ENCODE measurements at regions not wholly inside any gene's neighbourhood (a gene's known extent, or its start where the extent isn't known, plus 50 kb on each side); places are given as distances from the start of the nearest gene placed in this dataset.

DNA sequence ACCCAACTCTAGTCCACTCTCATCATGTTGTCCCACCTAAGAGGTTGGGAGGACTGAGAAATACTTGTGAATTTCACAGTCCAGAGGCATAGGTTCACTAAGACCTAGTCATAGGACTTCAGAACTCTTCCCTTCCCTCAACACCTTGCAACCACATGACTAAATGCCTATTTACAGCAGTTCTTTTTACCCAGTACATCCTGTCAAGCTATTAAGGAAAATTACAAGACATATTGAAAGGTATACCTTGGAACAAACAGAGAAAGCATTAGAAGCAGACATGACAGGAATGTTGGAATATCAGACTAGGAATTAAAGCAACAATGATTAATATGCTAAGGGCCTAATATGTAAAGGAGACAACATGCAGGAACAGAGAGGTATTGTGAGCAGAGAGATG, 563.8 kb upstream of the LRRC4C start:
- H3K4me1 ChIP-seq: no peaks in the 10 kb centered on the region
- in situ Hi-C loops (cut with MboI; ENCODE audit: low sequenced_read_pairs): no loop called here
- H3K27me3 ChIP-seq (ENCODE audit: low read depth): no peaks in the 10 kb centered on the region
- H3K36me3 ChIP-seq (replicated peaks): no peaks in the 10 kb centered on the region
- DNase-seq (ENCODE audit: low spot score in 2 of 2): no peak
- no peak overlapping the region for H3K4me3 ChIP-seq
- no peaks in the 10 kb centered on the region; the same call in 1 of the 2 replicates for H3K9me3 ChIP-seq

DNA sequence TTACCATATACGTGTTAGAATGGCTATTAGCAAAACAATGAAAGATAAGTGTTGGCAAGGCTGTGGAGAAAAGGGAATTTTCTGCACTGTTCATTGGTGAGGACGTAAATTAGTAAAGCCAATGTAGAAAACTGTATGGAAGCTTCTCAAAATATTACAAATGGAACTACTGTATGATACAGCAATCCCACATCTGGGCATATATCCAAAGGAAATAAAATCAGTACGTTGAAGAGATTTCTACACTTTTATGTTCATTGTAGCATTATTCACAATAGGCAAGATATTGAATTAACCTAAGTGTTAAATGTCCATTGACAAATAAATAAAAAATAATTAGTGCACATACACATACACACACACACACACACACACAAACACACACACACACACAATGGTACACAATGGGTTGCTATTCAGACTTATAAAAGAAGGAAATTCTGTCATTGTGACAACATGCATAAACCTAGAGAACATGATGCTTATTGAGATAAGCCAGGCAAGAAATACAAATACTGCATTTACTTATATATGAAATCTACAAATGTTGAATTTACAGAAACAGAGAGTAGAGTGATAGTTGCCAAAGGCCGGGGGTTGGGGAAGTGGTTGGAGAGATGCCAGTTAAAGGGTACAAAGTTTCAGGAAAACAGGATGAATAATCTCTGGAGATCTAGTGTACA, 565.8 kb upstream of the LRRC4C start:
- Histone ChIP-seq H3K9me3 (no peaks in the 10 kb centered on the region; the same call in 1 of the 2 replicates), H3K27me3 (ENCODE audit: low read depth) (no peaks in the 10 kb centered on the region), H3K36me3 (replicated peaks) (no peaks in the 10 kb centered on the region), H3K4me1 (no peaks in the 10 kb centered on the region), H3K4me3 (no peak overlapping the region)
- in situ Hi-C loops (cut with MboI; ENCODE audit: low sequenced_read_pairs): no loop called here
- DNase-seq (ENCODE audit: low spot score in 2 of 2): no peak

DNA sequence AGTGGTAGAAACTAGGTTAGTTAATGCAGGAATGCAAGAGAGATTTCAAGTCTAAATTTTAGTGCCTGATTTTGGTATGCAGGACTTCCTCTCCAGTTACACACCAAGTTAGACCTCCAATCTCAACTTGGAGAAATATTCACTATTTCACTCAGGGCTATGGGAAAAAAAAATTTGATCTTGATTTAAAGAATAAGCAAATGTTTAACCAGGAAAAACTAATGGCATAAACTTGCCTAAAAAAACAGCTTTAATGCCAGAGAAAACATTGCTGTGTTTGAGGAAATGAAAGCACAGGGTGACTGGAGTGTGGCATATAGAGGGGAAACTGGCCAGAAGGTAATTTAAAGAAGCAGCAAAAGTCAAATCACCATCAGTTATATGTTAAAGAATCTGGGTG, 575.4 kb upstream of the LRRC4C start:
- in situ Hi-C loops (cut with MboI; ENCODE audit: low sequenced_read_pairs): no loop called here
- DNase-seq (ENCODE audit: low spot score in 2 of 2): no peak
- no peaks in the 10 kb centered on the region for H3K9me3 ChIP-seq
- no peak overlapping the region for H3K4me3 ChIP-seq
- no peaks in the 10 kb centered on the region for H3K4me1 ChIP-seq
- H3K27me3 ChIP-seq (ENCODE audit: low read depth): no peaks in the 10 kb centered on the region
- H3K36me3 ChIP-seq (replicated peaks): no peaks in the 10 kb centered on the region

DNA sequence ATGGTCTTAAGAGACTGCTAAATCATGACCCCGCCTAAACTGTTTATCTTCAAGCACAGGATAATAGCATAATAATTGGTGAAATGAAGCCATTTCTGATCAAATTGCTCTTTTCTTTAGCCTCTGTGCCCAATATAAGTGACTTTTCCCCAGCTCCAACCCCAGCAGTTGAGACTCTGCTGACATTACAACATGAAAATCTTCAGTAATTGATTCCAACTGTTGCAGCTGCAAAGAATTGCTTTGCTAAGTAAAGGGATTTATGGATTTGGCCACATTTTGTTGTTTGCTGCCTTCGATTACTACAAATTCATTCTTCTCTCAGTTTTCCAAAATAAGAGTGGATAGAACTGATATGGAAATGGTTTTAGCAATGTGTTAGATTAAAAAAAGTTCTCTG, 576.7 kb upstream of the LRRC4C start:
- Histone ChIP-seq H3K4me1 (no peaks in the 10 kb centered on the region), H3K27me3 (ENCODE audit: low read depth) (no peaks in the 10 kb centered on the region), H3K4me3 (no peak overlapping the region), H3K9me3 (no peaks in the 10 kb centered on the region), H3K36me3 (replicated peaks) (no peaks in the 10 kb centered on the region)
- DNase-seq (ENCODE audit: low spot score in 2 of 2): no peak
- in situ Hi-C loops (cut with MboI; ENCODE audit: low sequenced_read_pairs): no loop called here

DNA sequence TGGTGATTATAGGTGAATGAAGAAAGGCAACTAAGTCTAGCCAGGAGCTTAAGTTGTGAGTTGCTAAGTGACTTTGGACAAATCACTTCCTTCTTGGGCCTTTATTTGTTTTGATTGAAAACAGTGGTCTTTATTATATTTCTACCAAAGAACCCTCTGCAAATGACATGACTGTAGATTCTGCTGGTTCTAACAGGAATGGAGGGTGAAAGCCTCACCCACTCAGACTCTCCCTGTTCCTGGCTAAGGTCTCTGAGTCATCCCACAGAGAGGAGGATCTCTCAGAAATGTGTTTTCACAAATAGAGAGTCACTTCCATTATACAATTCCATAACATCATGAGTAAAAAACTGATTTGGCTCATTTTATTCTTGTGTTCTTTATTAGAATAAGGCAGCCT, 583.9 kb upstream of the LRRC4C start:
- Histone ChIP-seq H3K4me1 (no peaks in the 10 kb centered on the region), H3K27me3 (ENCODE audit: low read depth) (no peaks in the 10 kb centered on the region), H3K36me3 (replicated peaks) (no peaks in the 10 kb centered on the region), H3K9me3 (no peaks in the 10 kb centered on the region), H3K4me3 (no peak overlapping the region)
- in situ Hi-C loops (cut with MboI; ENCODE audit: low sequenced_read_pairs): no loop called here
- no peak for DNase-seq (ENCODE audit: low spot score in 2 of 2)

DNA sequence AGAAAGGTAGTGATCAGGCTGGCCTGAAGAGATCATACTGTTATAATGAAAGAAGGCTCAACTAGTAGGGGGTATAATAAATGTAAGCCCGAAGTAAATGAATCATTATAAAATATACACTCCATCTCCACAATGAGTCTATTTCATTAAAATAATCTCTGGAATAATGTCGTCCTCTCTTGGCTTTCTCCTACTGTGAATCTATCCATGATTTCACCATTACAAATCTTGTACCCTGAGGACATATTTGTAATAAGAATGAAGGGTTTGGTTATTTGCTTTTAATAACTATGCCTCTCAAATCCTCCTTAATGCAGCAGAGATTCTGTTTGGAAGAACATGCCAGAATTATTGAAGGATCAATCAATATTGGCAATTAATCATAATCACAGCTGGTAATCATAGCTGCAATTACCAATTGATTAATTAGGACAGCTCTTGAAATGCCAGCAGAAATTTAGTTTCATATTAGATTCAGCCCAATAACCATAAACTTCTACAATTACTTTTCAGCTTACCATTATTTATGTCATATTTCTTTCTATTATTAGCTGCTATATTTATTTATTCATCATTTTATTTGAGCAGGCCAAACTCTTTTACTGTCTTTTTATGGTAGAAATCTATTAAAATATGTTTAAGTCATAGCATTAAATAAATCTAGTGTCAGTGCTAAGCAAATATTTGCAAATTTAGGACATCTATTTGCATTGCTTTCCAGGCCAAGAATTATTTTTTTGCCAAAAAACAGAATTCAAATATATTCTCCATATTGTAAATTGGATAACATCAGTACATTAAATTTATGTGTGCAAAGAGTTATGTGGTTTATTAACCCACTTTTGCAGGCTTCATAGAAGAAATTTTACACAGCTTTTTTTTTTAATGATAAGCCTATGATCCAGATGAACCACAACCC, 588.4 kb upstream of the LRRC4C start:
- H3K4me3 ChIP-seq: no peak overlapping the region
- no peaks in the 10 kb centered on the region for H3K36me3 ChIP-seq (replicated peaks)
- H3K4me1 ChIP-seq: no peaks in the 10 kb centered on the region
- no peaks in the 10 kb centered on the region for H3K27me3 ChIP-seq (ENCODE audit: low read depth)
- no peak for DNase-seq (ENCODE audit: low spot score in 2 of 2)
- H3K9me3 ChIP-seq: no peaks in the 10 kb centered on the region
- in situ Hi-C loops (cut with MboI; ENCODE audit: low sequenced_read_pairs): no loop called here

DNA sequence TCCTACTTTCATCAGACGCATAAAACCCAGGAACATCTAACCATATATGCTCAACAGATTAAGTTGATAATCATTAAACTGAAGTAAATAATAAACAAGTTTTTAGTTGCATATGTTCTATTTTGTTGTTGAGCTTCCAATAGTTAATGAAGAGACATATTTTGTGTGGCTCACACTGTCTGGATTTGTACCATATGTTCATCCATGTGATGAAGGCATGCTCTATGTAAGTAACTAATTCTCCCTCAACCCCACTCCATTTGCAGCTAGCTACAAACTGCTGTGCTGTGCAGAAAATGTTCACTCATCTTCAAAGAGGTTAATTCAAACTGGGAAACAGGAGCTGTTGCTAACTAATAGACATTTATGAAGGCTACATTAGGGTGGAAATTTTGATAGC, 589.7 kb upstream of the LRRC4C start:
- in situ Hi-C loops (cut with MboI; ENCODE audit: low sequenced_read_pairs): no loop called here
- Histone ChIP-seq H3K4me1 (no peaks in the 10 kb centered on the region), H3K27me3 (ENCODE audit: low read depth) (no peaks in the 10 kb centered on the region)

DNA sequence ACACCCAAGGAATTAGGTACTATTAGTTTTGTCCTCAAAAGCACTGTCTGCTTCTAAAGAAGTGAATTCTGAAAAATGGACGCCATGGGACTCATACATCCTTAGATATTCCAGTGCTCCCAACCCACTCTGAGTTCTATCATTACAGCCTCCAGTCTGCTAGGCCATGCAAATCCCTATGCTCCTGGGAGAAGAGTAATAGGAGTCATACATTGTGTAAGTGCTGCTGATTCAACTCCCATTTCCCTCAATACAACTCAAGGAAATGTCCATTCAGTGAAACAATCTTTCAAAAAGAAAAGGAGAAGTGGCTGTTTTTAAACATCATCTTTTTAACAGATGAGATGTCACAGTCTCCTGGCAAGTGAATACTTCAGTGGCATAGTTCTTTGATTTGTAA, 590.2 kb upstream of the LRRC4C start:
- no peak for DNase-seq (ENCODE audit: low spot score in 2 of 2)
- Histone ChIP-seq H3K27me3 (ENCODE audit: low read depth) (no peaks in the 10 kb centered on the region), H3K4me1 (no peaks in the 10 kb centered on the region), H3K36me3 (replicated peaks) (no peaks in the 10 kb centered on the region), H3K4me3 (no peak overlapping the region), H3K9me3 (no peaks in the 10 kb centered on the region)
- in situ Hi-C loops (cut with MboI; ENCODE audit: low sequenced_read_pairs): no loop called here

More for the DNA sequence above, 589.7 kb upstream of the LRRC4C start:
- no peaks in the 10 kb centered on the region for H3K9me3 ChIP-seq
- no peak overlapping the region for H3K4me3 ChIP-seq
- no peak for DNase-seq (ENCODE audit: low spot score in 2 of 2)
- H3K36me3 ChIP-seq (replicated peaks): no peaks in the 10 kb centered on the region

DNA sequence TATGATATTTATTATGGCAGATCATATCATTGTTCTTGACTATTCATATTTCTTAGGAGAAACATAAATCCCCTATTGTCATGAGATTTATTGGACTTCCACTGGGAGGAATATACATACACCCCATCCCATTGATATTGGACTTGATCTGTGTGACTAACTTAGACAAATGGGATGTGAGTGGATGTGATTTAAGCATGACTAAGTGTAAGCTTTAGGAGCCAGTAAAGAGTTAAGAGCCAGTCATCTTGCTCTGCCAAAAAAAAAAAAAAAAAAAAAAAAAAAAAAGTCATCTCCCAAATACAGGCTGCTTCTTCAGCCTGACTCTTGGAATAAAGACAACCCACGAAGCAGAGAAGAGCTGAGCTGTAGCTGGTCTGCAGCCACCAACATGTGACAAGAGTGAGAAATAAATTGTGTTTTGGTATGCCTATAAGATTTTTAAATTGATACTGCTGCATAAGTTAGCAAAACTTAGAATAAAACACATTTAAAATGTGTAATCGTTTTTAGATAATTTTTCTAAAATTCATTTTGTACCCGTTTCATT, 595.0 kb upstream of the LRRC4C start:
- Histone ChIP-seq H3K4me1 (no peaks in the 10 kb centered on the region), H3K36me3 (replicated peaks) (no peaks in the 10 kb centered on the region), H3K9me3 (no peaks in the 10 kb centered on the region), H3K4me3 (no peak overlapping the region), H3K27me3 (ENCODE audit: low read depth) (no peaks in the 10 kb centered on the region)
- no peak for DNase-seq (ENCODE audit: low spot score in 2 of 2)
- in situ Hi-C loops (cut with MboI; ENCODE audit: low sequenced_read_pairs): no loop called here

DNA sequence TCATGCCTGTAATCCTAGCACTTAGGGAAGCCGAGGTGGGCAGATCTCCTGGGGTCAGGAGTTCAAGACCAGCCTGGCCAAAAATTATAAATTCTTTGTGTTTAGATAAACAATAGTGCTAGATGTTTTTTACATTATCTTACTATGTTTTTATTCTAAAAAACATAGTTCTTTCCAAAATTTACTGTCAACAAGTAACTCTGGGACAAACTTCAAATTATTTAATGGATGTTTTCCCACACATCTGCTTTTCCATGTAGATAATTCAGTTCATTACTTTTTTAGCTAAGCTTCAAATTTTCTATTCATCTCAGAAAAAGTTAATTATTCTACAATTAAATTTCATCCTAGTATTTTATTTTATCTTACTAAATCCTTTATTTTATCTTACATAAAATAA, 596.2 kb upstream of the LRRC4C start:
- Histone ChIP-seq H3K36me3 (replicated peaks) (no peaks in the 10 kb centered on the region), H3K9me3 (no peaks in the 10 kb centered on the region), H3K4me1 (no peaks in the 10 kb centered on the region), H3K27me3 (ENCODE audit: low read depth) (no peaks in the 10 kb centered on the region), H3K4me3 (no peak overlapping the region)
- no peak for DNase-seq (ENCODE audit: low spot score in 2 of 2)
- in situ Hi-C loops (cut with MboI; ENCODE audit: low sequenced_read_pairs): no loop called here

DNA sequence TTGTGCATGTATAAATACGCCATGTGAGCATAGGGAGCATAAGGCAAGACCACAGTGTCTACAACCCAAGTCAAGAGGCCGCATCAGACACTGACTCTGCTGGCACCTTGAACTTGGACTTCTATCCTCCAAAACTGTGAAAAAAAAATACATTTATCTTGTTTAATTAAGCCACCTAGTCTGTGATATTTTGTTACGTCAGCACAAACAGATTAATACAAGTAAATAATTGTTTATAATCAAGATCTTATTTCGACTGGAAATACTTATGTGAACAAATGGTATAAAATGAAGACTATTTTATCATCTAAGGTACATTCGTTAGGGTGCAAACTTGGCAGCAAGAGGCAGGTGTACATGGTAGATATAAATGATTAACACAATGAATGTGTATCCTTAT, 599.3 kb upstream of the LRRC4C start:
- no peaks in the 10 kb centered on the region for H3K9me3 ChIP-seq
- H3K4me1 ChIP-seq: no peaks in the 10 kb centered on the region
- DNase-seq (ENCODE audit: low spot score in 2 of 2): no peak
- H3K36me3 ChIP-seq (replicated peaks): no peaks in the 10 kb centered on the region
- H3K27me3 ChIP-seq (ENCODE audit: low read depth): no peaks in the 10 kb centered on the region
- in situ Hi-C loops (cut with MboI; ENCODE audit: low sequenced_read_pairs): no loop called here
- no peak overlapping the region for H3K4me3 ChIP-seq

DNA sequence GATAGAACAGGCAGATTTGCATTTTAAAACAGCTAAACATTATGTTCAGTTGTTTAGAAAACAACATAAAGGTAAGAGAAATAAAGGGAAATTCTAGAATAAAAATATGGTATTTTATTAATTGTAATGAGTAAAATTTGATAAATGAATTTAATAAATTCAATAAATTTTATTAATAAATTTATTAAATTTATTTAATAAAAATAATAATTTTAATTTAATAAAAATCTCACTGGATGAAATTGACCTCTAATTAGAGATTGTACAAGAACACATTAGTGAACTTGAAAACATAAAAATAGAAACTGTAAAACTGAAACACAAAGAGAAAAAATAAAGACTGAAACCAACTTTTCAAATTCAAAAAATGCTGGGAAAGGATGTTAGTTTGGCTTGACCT, 605.7 kb upstream of the LRRC4C start:
- no peaks in the 10 kb centered on the region for H3K9me3 ChIP-seq
- in situ Hi-C loops (cut with MboI; ENCODE audit: low sequenced_read_pairs): no loop called here
- no peaks in the 10 kb centered on the region for H3K27me3 ChIP-seq (ENCODE audit: low read depth)
- no peak overlapping the region for H3K4me3 ChIP-seq
- H3K4me1 ChIP-seq: no peaks in the 10 kb centered on the region
- no peaks in the 10 kb centered on the region for H3K36me3 ChIP-seq (replicated peaks)
- no peak for DNase-seq (ENCODE audit: low spot score in 2 of 2)

DNA sequence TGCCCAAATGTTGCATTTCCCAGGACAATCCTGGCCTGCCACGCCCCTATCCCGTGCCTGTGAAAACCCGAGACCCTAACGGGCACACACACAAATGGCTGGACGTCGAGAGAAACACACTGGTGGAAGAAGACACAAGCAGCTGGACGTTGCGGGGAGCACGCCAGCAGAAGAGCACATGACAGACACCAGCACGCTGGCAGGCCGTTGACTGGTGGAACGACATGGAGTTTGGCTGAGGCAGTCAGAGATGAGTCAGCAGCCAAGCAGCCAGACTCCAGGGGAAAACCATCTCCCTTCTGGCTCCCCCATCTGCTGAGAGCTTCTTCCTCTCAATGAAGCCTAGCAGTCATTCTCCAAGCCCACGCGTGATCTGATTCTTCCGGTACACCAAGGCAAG, 606.7 kb upstream of the LRRC4C start:
- Histone ChIP-seq H3K27me3 (ENCODE audit: low read depth) (no peaks in the 10 kb centered on the region), H3K4me1 (no peaks in the 10 kb centered on the region), H3K9me3 (no peaks in the 10 kb centered on the region), H3K4me3 (no peak overlapping the region), H3K36me3 (replicated peaks) (no peaks in the 10 kb centered on the region)
- DNase-seq (ENCODE audit: low spot score in 2 of 2): no peak
- in situ Hi-C loops (cut with MboI; ENCODE audit: low sequenced_read_pairs): no loop called here

DNA sequence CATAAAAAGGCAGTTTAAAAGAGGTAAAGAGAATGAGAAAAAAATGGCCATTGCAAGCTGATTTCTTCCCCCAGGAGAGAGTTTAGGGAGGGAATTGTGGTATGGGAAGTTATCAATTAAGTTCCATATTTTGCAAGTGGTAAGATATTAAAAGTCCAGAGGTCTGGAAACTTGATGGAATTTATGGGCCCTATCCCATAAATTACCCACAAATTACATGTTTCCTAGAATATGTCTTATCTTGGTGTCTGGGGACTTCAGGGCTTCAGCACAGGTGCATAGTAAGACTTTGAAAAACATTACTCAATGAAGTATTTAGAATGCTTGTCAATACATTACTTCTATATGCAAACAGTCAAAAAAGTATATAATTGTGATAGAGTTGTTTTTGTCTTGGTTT, 614.9 kb upstream of the LRRC4C start:
- H3K4me3 ChIP-seq: no peak overlapping the region
- no peaks in the 10 kb centered on the region for H3K9me3 ChIP-seq
- H3K36me3 ChIP-seq (replicated peaks): no peaks in the 10 kb centered on the region
- H3K27me3 ChIP-seq (ENCODE audit: low read depth): no peaks in the 10 kb centered on the region; the same call in 1 of the 2 replicates
- H3K4me1 ChIP-seq: no peaks in the 10 kb centered on the region
- in situ Hi-C loops (cut with MboI; ENCODE audit: low sequenced_read_pairs): no loop called here
- no peak for DNase-seq (ENCODE audit: low spot score in 2 of 2)
